Lower leg skin (tissue), 4 donors: ENCODE measurements at regions not wholly inside any gene's neighbourhood (a gene's known extent, or its start where the extent isn't known, plus 50 kb on each side); places are given as distances from the start of the nearest gene placed in this dataset.

Source experiments
- DNase-seq, 2 donors: peaks; one replicate each; pipeline ENCODE4 v3.0.0-alpha.2; 2019; ENCODE audit warnings: low spot score in 2 of 2
- H3K4me3 ChIP-seq: fragments of 200-600 bp; sonication (generic); 2 replicates; pipeline ENCODE4 v1.5.1; 2017; ENCODE audit warnings: mild to moderate bottlenecking, low read depth; ENCODE audit not compliant: poor library complexity, severe bottlenecking
- POLR2A ChIP-seq, 2 donors: fragments of 450-650 bp; IDR thresholded peaks; one replicate each; pipeline ENCODE4 v1.6.1; 2016 to 2017; ENCODE audit warnings: antibody characterized with exemption in 2 of 2, mild to moderate bottlenecking in 1 of 2, moderate library complexity in 1 of 2
- WGBS, 2 donors: methylation state at CpG; one replicate each; pipeline ENCODE4 v1.1.5; 2018; 5-methylcytosine and 5-hydroxymethylcytosine counted together
- intact Hi-C: fragments of 100-400 bp; cut with DNase I; formaldehyde crosslinking; loops from one replicate; pipeline ENCODE4 v1.15.0; 2023; ENCODE audit warnings: low total_unique reads
- TF ChIP-seq, protein P1 (sequence below), 3 donors: fragments of 450-650 bp; IDR thresholded peaks; one replicate each; pipeline ENCODE4 v1.5.1; 2016; ENCODE audit warnings: antibody characterized with exemption in 3 of 3, mild to moderate bottlenecking in 3 of 3, moderate library complexity in 2 of 3

DNA sequence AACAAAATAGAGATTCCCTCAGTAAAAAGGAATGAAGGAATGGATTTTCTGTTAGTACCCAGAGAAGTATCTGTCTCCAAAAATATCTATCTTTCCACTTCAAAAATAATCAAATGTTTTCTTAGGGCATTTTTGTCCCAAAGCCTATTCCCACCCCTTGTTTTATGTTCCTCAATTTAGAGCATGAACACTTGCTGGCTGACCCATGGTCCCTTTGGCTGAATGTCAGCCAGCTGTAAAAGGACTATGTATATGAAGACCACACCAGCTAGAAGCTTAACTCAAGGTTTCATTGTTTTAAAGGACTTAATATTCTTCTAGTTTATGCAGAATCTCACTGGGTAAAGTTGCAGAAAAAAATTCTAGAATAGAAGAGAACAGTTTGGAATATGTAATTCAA lies 931.2 kb downstream of the MCTP2 start:
- TF ChIP-seq, protein P1, sequence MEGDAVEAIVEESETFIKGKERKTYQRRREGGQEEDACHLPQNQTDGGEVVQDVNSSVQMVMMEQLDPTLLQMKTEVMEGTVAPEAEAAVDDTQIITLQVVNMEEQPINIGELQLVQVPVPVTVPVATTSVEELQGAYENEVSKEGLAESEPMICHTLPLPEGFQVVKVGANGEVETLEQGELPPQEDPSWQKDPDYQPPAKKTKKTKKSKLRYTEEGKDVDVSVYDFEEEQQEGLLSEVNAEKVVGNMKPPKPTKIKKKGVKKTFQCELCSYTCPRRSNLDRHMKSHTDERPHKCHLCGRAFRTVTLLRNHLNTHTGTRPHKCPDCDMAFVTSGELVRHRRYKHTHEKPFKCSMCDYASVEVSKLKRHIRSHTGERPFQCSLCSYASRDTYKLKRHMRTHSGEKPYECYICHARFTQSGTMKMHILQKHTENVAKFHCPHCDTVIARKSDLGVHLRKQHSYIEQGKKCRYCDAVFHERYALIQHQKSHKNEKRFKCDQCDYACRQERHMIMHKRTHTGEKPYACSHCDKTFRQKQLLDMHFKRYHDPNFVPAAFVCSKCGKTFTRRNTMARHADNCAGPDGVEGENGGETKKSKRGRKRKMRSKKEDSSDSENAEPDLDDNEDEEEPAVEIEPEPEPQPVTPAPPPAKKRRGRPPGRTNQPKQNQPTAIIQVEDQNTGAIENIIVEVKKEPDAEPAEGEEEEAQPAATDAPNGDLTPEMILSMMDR (IDR thresholded peaks at IDR 0.05), result no peak
- TF ChIP-seq POLR2A (IDR thresholded peaks at IDR 0.05), result no peak
- no peak overlapping the region for H3K4me3 ChIP-seq
- intact Hi-C loops, result no loop called here
- DNase-seq, result no peak

DNA sequence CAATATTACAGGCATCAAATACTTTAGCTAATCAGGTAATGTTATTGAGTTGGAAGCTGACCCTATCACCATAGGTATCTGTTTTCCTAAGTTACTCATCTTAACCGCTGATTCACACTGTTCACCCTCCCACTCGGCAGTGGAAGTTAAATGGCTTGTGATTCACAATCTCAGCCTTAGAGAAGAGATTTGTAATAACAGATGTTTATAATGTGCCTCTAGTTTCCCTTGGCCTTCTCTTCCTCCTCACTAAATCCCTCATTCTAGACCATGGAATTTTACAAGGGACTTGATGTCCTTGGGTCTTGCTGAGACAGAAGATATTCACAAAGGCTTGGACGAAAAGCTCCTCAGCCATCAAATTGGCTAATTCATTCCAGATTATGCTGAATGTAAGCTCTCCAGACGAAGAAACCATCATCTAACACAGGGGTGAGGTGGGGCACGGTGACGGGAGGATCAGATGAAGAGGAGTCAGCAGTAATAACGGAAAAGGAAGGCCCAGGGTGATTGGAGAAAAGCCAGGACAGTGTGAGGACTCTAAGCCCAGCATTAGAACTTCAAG lies 931.7 kb downstream of the MCTP2 start:
- intact Hi-C loops, result no loop called here
- H3K4me3 ChIP-seq, result no peak overlapping the region
- 44 to 49% methylated on average over 7 of the region's 7 CpGs for WGBS, 2 donors
- TF ChIP-seq POLR2A (IDR thresholded peaks at IDR 0.05), result no peak
- TF ChIP-seq, protein P1 (IDR thresholded peaks at IDR 0.05), result no peak
- peak in 1 of 2 donors; percentile 51 for DNase-seq

DNA sequence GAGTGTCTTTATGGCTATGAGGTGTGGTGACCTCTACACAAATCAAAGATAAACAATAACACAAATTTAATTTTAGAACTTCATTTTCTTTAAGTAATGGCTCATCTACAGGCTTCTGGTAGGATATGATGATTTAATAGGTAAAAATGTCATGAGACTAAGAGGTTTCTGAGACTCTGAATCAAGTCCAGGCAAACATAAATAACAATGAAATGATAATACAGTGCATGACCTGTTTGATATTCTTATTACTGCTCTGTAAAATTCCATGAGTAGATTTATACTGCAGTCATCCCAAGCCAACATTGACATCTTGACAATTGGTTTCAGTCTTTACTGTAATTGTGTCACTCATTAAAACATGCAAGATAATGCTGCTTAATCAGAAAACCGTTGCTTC lies 936.8 kb downstream of the MCTP2 start:
- intact Hi-C loops, result no loop called here
- TF ChIP-seq, protein P1 (IDR thresholded peaks at IDR 0.05), result no peak
- no peak for TF ChIP-seq POLR2A (IDR thresholded peaks at IDR 0.05)
- DNase-seq, result no peak
- WGBS, 2 donors, result 34 to 47% methylated on average over 1 of the region's 1 CpG
- no peak overlapping the region for H3K4me3 ChIP-seq

- no peak overlapping the region for H3K4me3 ChIP-seq
- intact Hi-C loops, result no loop called here
- WGBS, 2 donors, result 43 to 66% methylated on average over 5 of the region's 5 CpGs
- DNase-seq, result no peak
- TF ChIP-seq, protein P1 (IDR thresholded peaks at IDR 0.05), result no peak
- TF ChIP-seq POLR2A (IDR thresholded peaks at IDR 0.05), result no peak
These were observed 937.6 kb downstream of the MCTP2 start for GRCh38 chr15:95168951-95169431.

GRCh38 chr15:95169541-95170459 lies 938.4 kb downstream of the MCTP2 start:
- intact Hi-C loops, result no loop called here
- 50 to 52% methylated on average over 31 of the region's 31 CpGs for WGBS, 2 donors
- peak; percentile 83 to 91 for DNase-seq
- H3K4me3 ChIP-seq, result no peak overlapping the region
- no peak for TF ChIP-seq POLR2A (IDR thresholded peaks at IDR 0.05)
- TF ChIP-seq, protein P1 (IDR thresholded peaks at IDR 0.05), result no peak
